ENCODE measurements at regions not wholly inside any gene's neighbourhood (a gene's known extent, or its start where the extent isn't known, plus 50 kb on each side); places are given as distances from the start of the nearest gene placed in this dataset.
"Not testable (repeated sequence)": the region's sequence is repeated elsewhere in the genome, so short reads cannot be mapped to it uniquely, and the experiment has no call there.

DNA sequence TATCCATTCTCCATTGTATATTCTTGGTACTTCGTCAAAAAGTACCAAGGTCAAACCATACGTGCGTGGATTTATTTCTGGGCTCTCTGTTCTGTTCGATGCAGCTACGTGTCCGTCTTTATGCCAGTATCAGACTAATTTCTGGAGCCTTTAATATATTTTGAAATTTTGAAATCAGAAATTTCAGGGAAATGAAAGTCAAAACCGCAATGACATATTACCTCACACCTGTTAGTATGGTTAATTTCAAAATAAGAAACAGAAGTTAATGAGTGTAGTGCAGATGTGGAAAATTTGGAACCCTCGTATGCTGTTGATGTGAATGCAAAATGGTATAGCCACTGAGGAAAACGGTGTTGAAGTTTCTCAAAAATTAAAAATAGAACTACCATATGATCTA is 156.1 kb upstream of the TRIB2 start:
- Histone ChIP-seq H3K9ac (ENCODE audit: low read length) (no peak overlapping the region), H3K4me1 (ENCODE audit: control insufficient read depth in 1 of 2, insufficient read depth in 2 of 2, low read length in 2 of 2) (no peaks in the 10 kb centered on the region), H3K9me2 (ENCODE audit: insufficient read depth) (no peaks in the 10 kb centered on the region), H2AFZ (ENCODE audit: low read depth, low read length, poor library complexity, severe bottlenecking) (no peak overlapping the region), H3K79me2 (ENCODE audit: insufficient read depth, low read length) (no peaks in the 10 kb centered on the region), H4K20me1 (ENCODE audit: insufficient read depth) (no peaks in the 10 kb centered on the region), H3K9me3 (ENCODE audit: control insufficient read depth in 1 of 2, insufficient read depth in 1 of 2, low read depth in 1 of 2, low read length in 2 of 2) (no peaks in the 10 kb centered on the region), H3K27me3 (ENCODE audit: insufficient read depth, low read length) (no peaks in the 10 kb centered on the region), H3K27ac (ENCODE audit: low read depth, low read length) (no peak overlapping the region), H3K36me3 (ENCODE audit: control insufficient read depth in 1 of 2, insufficient read depth in 2 of 2, low read length in 2 of 2) (no peaks in the 10 kb centered on the region), H3K4me3 (replicated peaks in 1 of 2; ENCODE audit: low read depth in 1 of 2, low read length in 2 of 2) (no peak overlapping the region), H3K4me2 (ENCODE audit: low read length) (no peak overlapping the region)
- DNase-seq (ENCODE audit: low read depth, low spot score): no peak
- BruUV-seq (replicated peaks): no TSS peak
- intact Hi-C loops (cut with micrococcal nuclease): no loop called here
- ChIA-PET POLR2A (no interaction called here), CTCF (no interaction called here), RAD21 (ENCODE audit: low non-redundant PET in 1 of 2, low total read pairs in 2 of 2, uncharacterized antibody in 2 of 2, unreplicated experiment in 2 of 2) (no interaction called here)
- no peak for ATAC-seq
- TF ChIP-seq, protein P1, sequence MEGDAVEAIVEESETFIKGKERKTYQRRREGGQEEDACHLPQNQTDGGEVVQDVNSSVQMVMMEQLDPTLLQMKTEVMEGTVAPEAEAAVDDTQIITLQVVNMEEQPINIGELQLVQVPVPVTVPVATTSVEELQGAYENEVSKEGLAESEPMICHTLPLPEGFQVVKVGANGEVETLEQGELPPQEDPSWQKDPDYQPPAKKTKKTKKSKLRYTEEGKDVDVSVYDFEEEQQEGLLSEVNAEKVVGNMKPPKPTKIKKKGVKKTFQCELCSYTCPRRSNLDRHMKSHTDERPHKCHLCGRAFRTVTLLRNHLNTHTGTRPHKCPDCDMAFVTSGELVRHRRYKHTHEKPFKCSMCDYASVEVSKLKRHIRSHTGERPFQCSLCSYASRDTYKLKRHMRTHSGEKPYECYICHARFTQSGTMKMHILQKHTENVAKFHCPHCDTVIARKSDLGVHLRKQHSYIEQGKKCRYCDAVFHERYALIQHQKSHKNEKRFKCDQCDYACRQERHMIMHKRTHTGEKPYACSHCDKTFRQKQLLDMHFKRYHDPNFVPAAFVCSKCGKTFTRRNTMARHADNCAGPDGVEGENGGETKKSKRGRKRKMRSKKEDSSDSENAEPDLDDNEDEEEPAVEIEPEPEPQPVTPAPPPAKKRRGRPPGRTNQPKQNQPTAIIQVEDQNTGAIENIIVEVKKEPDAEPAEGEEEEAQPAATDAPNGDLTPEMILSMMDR (IDR thresholded peaks at IDR 0.05 in 2 of 3, conservative IDR thresholded peaks at IDR 0.05 in 1 of 3; ENCODE audit: borderline replicate concordance in 1 of 3, insufficient read depth in 1 of 3, low read depth in 2 of 3, low read length in 2 of 3): no peak

DNA sequence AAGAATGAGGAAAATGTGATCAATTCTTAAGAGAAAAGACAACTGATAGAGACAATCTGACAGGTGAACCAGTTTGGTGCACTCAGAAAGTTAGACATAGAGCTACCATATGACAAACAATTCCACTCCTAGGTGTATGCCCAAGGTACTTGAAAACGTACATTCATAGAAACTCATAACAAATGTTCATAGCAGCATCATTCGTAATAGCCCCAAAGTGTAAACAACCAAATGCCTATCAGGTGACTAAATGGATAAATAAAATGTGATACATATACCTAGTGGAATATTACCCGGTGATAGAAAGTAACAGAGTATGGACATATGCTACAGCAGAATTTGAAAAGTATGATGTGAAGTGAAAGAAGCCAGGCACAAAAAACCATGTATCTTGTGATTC is 149.3 kb upstream of the TRIB2 start:
- Histone ChIP-seq H4K20me1 (ENCODE audit: insufficient read depth) (no peaks in the 10 kb centered on the region), H2AFZ (ENCODE audit: low read depth, low read length, poor library complexity, severe bottlenecking) (no peak overlapping the region), H3K79me2 (ENCODE audit: insufficient read depth, low read length) (no peaks in the 10 kb centered on the region), H3K27me3 (ENCODE audit: insufficient read depth, low read length) (no peaks in the 10 kb centered on the region), H3K9ac (ENCODE audit: low read length) (no peak overlapping the region), H3K4me2 (ENCODE audit: low read length) (no peak overlapping the region), H3K36me3 (ENCODE audit: control insufficient read depth in 1 of 2, insufficient read depth in 2 of 2, low read length in 2 of 2) (no peaks in the 10 kb centered on the region), H3K9me3 (ENCODE audit: control insufficient read depth in 1 of 2, insufficient read depth in 1 of 2, low read depth in 1 of 2, low read length in 2 of 2) (no peaks in the 10 kb centered on the region), H3K9me2 (ENCODE audit: insufficient read depth) (no peaks in the 10 kb centered on the region), H3K4me1 (ENCODE audit: control insufficient read depth in 1 of 2, insufficient read depth in 2 of 2, low read length in 2 of 2) (no peaks in the 10 kb centered on the region; a peak in 1 of 4 replicates), H3K27ac (ENCODE audit: low read depth, low read length) (no peak overlapping the region), H3K4me3 (replicated peaks in 1 of 2; ENCODE audit: low read depth in 1 of 2, low read length in 2 of 2) (no peak overlapping the region)
- intact Hi-C loops (cut with micrococcal nuclease): no loop called here
- TF ChIP-seq, protein P2, sequence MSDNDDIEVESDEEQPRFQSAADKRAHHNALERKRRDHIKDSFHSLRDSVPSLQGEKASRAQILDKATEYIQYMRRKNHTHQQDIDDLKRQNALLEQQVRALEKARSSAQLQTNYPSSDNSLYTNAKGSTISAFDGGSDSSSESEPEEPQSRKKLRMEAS (IDR thresholded peaks at IDR 0.05): no peak
- no peak for TF ChIP-seq ZFX (IDR thresholded peaks at IDR 0.05)
- CTCF ChIA-PET: no interaction called here
- DNase-seq (ENCODE audit: low read depth, low spot score) (no peak), ATAC-seq (no peak)
- POLR2A ChIA-PET: no interaction called here
- RAD21 ChIA-PET (ENCODE audit: low non-redundant PET in 1 of 2, low total read pairs in 2 of 2, uncharacterized antibody in 2 of 2, unreplicated experiment in 2 of 2): no interaction called here
- BruUV-seq (replicated peaks): no TSS peak

DNA sequence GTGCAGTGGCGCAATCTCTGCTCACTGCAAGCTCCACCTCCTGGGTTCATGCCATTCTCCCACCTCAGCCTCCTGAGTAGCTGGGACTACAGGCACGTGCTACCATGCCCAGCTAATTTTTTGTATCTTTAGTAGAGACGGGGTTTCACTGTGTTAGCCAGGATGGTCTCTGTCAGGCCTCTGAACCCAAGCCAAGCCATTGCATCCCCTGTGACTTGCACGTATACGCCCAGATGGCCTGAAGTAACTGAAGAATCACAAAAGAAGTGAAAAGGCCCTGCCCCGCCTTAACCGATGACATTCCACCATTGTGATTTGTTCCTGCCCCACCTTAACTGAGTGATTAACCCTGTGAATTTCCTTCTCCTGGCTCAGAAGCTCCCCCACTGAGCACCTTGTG is 147.2 kb upstream of the TRIB2 start:
- H3K36me3 ChIP-seq (ENCODE audit: control insufficient read depth in 1 of 2, insufficient read depth in 2 of 2, low read length in 2 of 2); H3K4me2 ChIP-seq (ENCODE audit: low read length); H3K4me3 ChIP-seq (replicated peaks in 1 of 2; ENCODE audit: low read depth in 1 of 2, low read length in 2 of 2); POLR2A ChIA-PET; H3K4me1 ChIP-seq (ENCODE audit: control insufficient read depth in 1 of 2, insufficient read depth in 2 of 2, low read length in 2 of 2); H3K9ac ChIP-seq (ENCODE audit: low read length); H3K9me3 ChIP-seq (ENCODE audit: control insufficient read depth in 1 of 2, insufficient read depth in 1 of 2, low read depth in 1 of 2, low read length in 2 of 2); RAD21 ChIA-PET (ENCODE audit: low non-redundant PET in 1 of 2, low total read pairs in 2 of 2, uncharacterized antibody in 2 of 2, unreplicated experiment in 2 of 2); H3K27me3 ChIP-seq (ENCODE audit: insufficient read depth, low read length); intact Hi-C loops (cut with micrococcal nuclease); DNase-seq (ENCODE audit: low read depth, low spot score); H4K20me1 ChIP-seq (ENCODE audit: insufficient read depth); H3K9me2 ChIP-seq (ENCODE audit: insufficient read depth); H2AFZ ChIP-seq (ENCODE audit: low read depth, low read length, poor library complexity, severe bottlenecking); BruUV-seq (replicated peaks); H3K27ac ChIP-seq (ENCODE audit: low read depth, low read length); CTCF ChIA-PET; H3K79me2 ChIP-seq (ENCODE audit: insufficient read depth, low read length): not testable (repeated sequence)
- peak; percentile 50 for ATAC-seq

DNA sequence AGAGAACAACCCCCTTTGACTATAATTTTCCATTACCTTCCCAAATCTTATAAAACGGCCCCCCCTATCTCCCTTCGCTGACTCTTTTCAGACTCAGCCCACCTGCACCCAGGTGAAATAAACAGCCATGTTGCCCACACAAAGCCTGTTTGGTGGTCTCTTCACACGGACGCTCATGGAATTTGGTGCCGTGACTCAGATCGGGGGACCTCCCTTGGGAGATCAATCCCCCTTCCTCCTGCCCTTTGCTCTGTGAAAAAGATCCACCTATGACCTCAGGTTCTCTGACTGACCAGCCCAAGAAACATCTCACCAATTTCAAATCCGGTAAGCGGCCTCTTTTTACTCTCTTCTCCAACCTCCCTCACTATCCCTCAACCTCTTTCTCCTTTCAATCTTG is 146.8 kb upstream of the TRIB2 start:
- ATAC-seq; CTCF ChIA-PET; H3K4me1 ChIP-seq (ENCODE audit: control insufficient read depth in 1 of 2, insufficient read depth in 2 of 2, low read length in 2 of 2); H3K27me3 ChIP-seq (ENCODE audit: insufficient read depth, low read length); H4K20me1 ChIP-seq (ENCODE audit: insufficient read depth); H3K27ac ChIP-seq (ENCODE audit: low read depth, low read length); H3K4me3 ChIP-seq (replicated peaks in 1 of 2; ENCODE audit: low read depth in 1 of 2, low read length in 2 of 2); H3K36me3 ChIP-seq (ENCODE audit: control insufficient read depth in 1 of 2, insufficient read depth in 2 of 2, low read length in 2 of 2); H3K9me3 ChIP-seq (ENCODE audit: control insufficient read depth in 1 of 2, insufficient read depth in 1 of 2, low read depth in 1 of 2, low read length in 2 of 2); H3K9me2 ChIP-seq (ENCODE audit: insufficient read depth); H2AFZ ChIP-seq (ENCODE audit: low read depth, low read length, poor library complexity, severe bottlenecking); POLR2A ChIA-PET; H3K4me2 ChIP-seq (ENCODE audit: low read length); BruUV-seq (replicated peaks); intact Hi-C loops (cut with micrococcal nuclease); RAD21 ChIA-PET (ENCODE audit: low non-redundant PET in 1 of 2, low total read pairs in 2 of 2, uncharacterized antibody in 2 of 2, unreplicated experiment in 2 of 2); H3K79me2 ChIP-seq (ENCODE audit: insufficient read depth, low read length); DNase-seq (ENCODE audit: low read depth, low spot score); H3K9ac ChIP-seq (ENCODE audit: low read length): not testable (repeated sequence)
